GM23338 (cell line): ENCODE measurements at regions not wholly inside any gene's neighbourhood (a gene's known extent, or its start where the extent isn't known, plus 50 kb on each side); places are given as distances from the start of the nearest gene placed in this dataset.

Experiments used
- ATAC-seq: fragments of 200-7000 bp; cut with Tn5 transposase; 3 replicates; pipeline ENCODE4 v1.9.1; 2020
- DNase-seq: peaks from one replicate; pipeline ENCODE4 v3.0.0-alpha.2; 2015; ENCODE audit warnings: low spot score
- H2AFZ ChIP-seq: fragments of 200-600 bp; sonication (generic); 2 replicates; pipeline ENCODE4 v1.8.0; 2016; ENCODE audit warnings: antibody characterized with exemption, mild to moderate bottlenecking, moderate library complexity
- H3F3A ChIP-seq: fragments of 200-600 bp; sonication (generic); replicated peaks from 2 replicates; pipeline ENCODE4 v1.8.0; 2017; ENCODE audit warnings: antibody characterized with exemption, mixed run types, low read depth
- H3K27ac ChIP-seq: fragments of 200-600 bp; sonication (generic); 2 replicates; pipeline ENCODE4 v1.6.1; 2016; ENCODE audit warnings: low read depth
- H3K27me3 ChIP-seq: fragments of 200-600 bp; sonication (generic); 2 replicates; pipeline ENCODE4 v1.8.0; 2016; ENCODE audit warnings: mild to moderate bottlenecking, mixed run types, moderate library complexity; ENCODE audit not compliant: insufficient read depth
- H3K36me3 ChIP-seq: fragments of 200-600 bp; sonication (generic); 2 replicates; pipeline ENCODE4 v1.8.0; 2016; ENCODE audit warnings: mild to moderate bottlenecking; ENCODE audit not compliant: insufficient read depth
- H3K4me1 ChIP-seq: fragments of 200-600 bp; sonication (generic); 2 replicates; pipeline ENCODE4 v1.8.0; 2016; ENCODE audit warnings: mild to moderate bottlenecking, moderate library complexity; ENCODE audit not compliant: insufficient read depth
- H3K4me2 ChIP-seq: fragments of 200-600 bp; sonication (generic); 2 replicates; pipeline ENCODE4 v1.7.1; 2017; ENCODE audit warnings: mixed run types
- H3K4me3 ChIP-seq: fragments of 200-600 bp; sonication (generic); 2 replicates; pipeline ENCODE4 v1.6.1; 2016; ENCODE audit warnings: mixed run types
- H3K79me2 ChIP-seq: fragments of 200-600 bp; sonication (generic); replicated peaks from 2 replicates; pipeline ENCODE4 v1.8.0; 2017; ENCODE audit warnings: mild to moderate bottlenecking; ENCODE audit not compliant: insufficient read depth
- H3K9me2 ChIP-seq: fragments of 200-600 bp; sonication (generic); 2 replicates; pipeline ENCODE4 v1.8.0; 2017; ENCODE audit not compliant: insufficient read depth
- H4K20me1 ChIP-seq: fragments of 200-600 bp; sonication (generic); replicated peaks from 2 replicates; pipeline ENCODE4 v1.8.0; 2017; ENCODE audit warnings: mild to moderate bottlenecking; ENCODE audit not compliant: insufficient read depth
- H3K27ac Mint-ChIP-seq: 2 replicates; pipeline ENCODE4 v1.8.0; 2020; ENCODE audit warnings: inconsistent platforms, mild to moderate bottlenecking, moderate library complexity, mixed read lengths
- H3K27me3 Mint-ChIP-seq: 3 replicates; pipeline ENCODE4 v1.8.0; 2022; ENCODE audit warnings: low read depth, mild to moderate bottlenecking, moderate library complexity, mixed read lengths, inconsistent platforms; ENCODE audit not compliant: insufficient read depth, poor library complexity
- H3K36me3 Mint-ChIP-seq: 3 replicates; pipeline ENCODE4 v1.8.0; 2021; ENCODE audit warnings: low read depth, mild to moderate bottlenecking, inconsistent platforms, moderate library complexity, mixed read lengths
- H3K4me1 Mint-ChIP-seq: 3 replicates; pipeline ENCODE4 v1.8.0; 2020; ENCODE audit warnings: mild to moderate bottlenecking, inconsistent platforms, mixed read lengths
- H3K4me3 Mint-ChIP-seq: 3 replicates; pipeline ENCODE4 v1.8.0; 2021; ENCODE audit warnings: moderate library complexity, mild to moderate bottlenecking, inconsistent platforms, mixed read lengths
- H3K9me3 Mint-ChIP-seq: 3 replicates; pipeline ENCODE4 v1.8.0; 2020; ENCODE audit warnings: moderate library complexity, mild to moderate bottlenecking, inconsistent platforms, mixed read lengths
- CREB1 ChIP-seq: fragments of 250-450 bp; sonication (Bioruptor Pico); IDR thresholded peaks from 2 replicates; pipeline ENCODE4 v1.5.0; 2020; ENCODE audit warnings: low read depth, mild to moderate bottlenecking, moderate library complexity
- EZH2 ChIP-seq: fragments of 200-600 bp; sonication (generic); IDR thresholded peaks from one replicate; pipeline ENCODE4 v1.8.0; 2017; ENCODE audit warnings: antibody characterized with exemption, mild to moderate bottlenecking, low read depth; ENCODE audit not compliant: unreplicated experiment
- EZH2phosphoT487 ChIP-seq: fragments of 200-600 bp; sonication (generic); IDR thresholded peaks from one replicate; pipeline ENCODE4 v1.8.1; 2018; ENCODE audit warnings: antibody characterized with exemption; ENCODE audit not compliant: unreplicated experiment
- JUNB ChIP-seq: IDR thresholded peaks from one replicate; pipeline ENCODE4 v1.6.1; 2016; ENCODE audit warnings: antibody characterized with exemption; ENCODE audit not compliant: unreplicated experiment
- NANOG ChIP-seq: IDR thresholded peaks from 2 replicates; pipeline ENCODE4 v1.6.1; 2016; ENCODE audit warnings: antibody characterized with exemption, borderline replicate concordance
- POLR2AphosphoS5 ChIP-seq: IDR thresholded peaks from 2 replicates; pipeline ENCODE4 v1.6.1; 2016; ENCODE audit warnings: antibody characterized with exemption, low read depth
- STAT1 ChIP-seq: IDR thresholded peaks from one replicate; pipeline ENCODE4 v1.6.1; 2016; ENCODE audit warnings: antibody characterized with exemption; ENCODE audit not compliant: unreplicated experiment
- ZNF114 ChIP-seq: fragments of 250-450 bp; sonication (Bioruptor Pico); IDR thresholded peaks from 2 replicates; pipeline ENCODE4 v1.5.0; 2020; ENCODE audit warnings: mild to moderate bottlenecking, moderate library complexity
- ZNF331 ChIP-seq: fragments of 250-450 bp; sonication (Bioruptor Pico); IDR thresholded peaks from 2 replicates; pipeline ENCODE4 v1.5.0; 2020; ENCODE audit warnings: low read depth, mild to moderate bottlenecking, moderate library complexity
- TF ChIP-seq, protein P1 (sequence below): fragments of 250-450 bp; sonication (Bioruptor Pico); IDR thresholded peaks from 2 replicates; pipeline ENCODE4 v1.5.0; 2020; ENCODE audit warnings: mild to moderate bottlenecking, moderate library complexity
- TF ChIP-seq, protein P2 (sequence below): IDR thresholded peaks from one replicate; pipeline ENCODE4 v1.6.1; 2018; ENCODE audit warnings: antibody characterized with exemption; ENCODE audit not compliant: unreplicated experiment
- TF ChIP-seq, protein P3 (sequence below): IDR thresholded peaks from 2 replicates; pipeline ENCODE4 v1.6.1; 2016; ENCODE audit warnings: antibody characterized with exemption
- TF ChIP-seq, protein P4 (sequence below), 2 experiments: fragments of 200-600 bp in 1 of 2; sonication (generic) in 1 of 2; conservative IDR thresholded peaks; 2 replicates each; pipeline versions ENCODE4 v1.5.1 to v1.6.1; 2016 to 2017; ENCODE audit warnings: antibody characterized with exemption in 2 of 2, low read depth in 2 of 2, mild to moderate bottlenecking in 2 of 2, moderate library complexity in 1 of 2

DNA sequence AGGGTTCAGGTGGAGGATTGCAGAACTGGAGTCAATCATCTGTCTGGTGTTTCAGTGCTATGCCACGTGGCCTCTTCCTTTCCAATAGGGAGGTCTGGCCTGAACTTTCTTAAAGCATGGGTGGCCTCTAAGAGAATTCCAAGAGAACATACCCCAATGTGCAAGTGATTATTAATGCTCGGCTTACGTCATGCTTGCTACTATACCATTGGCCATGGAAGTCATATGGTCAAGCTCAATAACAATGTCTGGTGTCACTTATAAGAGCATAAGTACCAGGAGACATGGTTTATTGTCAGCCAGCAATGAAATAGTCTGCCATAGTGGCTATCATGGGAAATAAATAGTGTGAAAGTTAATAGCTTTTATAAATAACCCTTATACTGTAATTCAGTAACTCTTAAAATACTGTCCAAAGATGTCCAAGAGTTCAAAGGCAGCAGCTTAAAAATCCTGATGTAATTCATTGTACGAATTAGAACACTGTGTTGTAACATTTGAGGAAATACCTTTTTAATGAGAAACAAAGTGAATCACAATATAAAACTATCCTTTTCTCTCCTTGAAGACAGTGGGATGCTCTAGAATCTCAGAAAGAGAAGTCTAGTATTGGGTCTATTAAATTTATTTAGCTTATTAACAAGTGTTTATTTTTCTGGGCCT is 355.4 kb upstream of the PRR16 start:
- H3K27ac Mint-ChIP-seq, result no peak overlapping the region
- no peak for ATAC-seq
- no peak overlapping the region for H3K4me3 Mint-ChIP-seq

More for the DNA sequence above, 355.4 kb upstream of the PRR16 start:
- H3K4me1 Mint-ChIP-seq, result no peaks in the 10 kb centered on the region
- Histone ChIP-seq H3K27me3 (no peaks in the 10 kb centered on the region), H3K79me2 (no peaks in the 10 kb centered on the region), H2AFZ (no peak overlapping the region), H3K4me3 (no peak overlapping the region), H3K4me2 (no peak overlapping the region), H3F3A (no peaks in the 10 kb centered on the region), H3K9me2 (no peaks in the 10 kb centered on the region), H3K4me1 (no peaks in the 10 kb centered on the region), H4K20me1 (no peaks in the 10 kb centered on the region), H3K27ac (no peak overlapping the region), H3K36me3 (no peaks in the 10 kb centered on the region)
- TF ChIP-seq ZNF331 (CRISPR knock-in tag) (no peak), ZNF114 (no peak), STAT1 (no peak), JUNB (no peak), CREB1 (CRISPR knock-in tag) (no peak), EZH2phosphoT487 (no peak), POLR2AphosphoS5 (no peak), EZH2 (no peak), NANOG (no peak)
- TF ChIP-seq, protein P1, sequence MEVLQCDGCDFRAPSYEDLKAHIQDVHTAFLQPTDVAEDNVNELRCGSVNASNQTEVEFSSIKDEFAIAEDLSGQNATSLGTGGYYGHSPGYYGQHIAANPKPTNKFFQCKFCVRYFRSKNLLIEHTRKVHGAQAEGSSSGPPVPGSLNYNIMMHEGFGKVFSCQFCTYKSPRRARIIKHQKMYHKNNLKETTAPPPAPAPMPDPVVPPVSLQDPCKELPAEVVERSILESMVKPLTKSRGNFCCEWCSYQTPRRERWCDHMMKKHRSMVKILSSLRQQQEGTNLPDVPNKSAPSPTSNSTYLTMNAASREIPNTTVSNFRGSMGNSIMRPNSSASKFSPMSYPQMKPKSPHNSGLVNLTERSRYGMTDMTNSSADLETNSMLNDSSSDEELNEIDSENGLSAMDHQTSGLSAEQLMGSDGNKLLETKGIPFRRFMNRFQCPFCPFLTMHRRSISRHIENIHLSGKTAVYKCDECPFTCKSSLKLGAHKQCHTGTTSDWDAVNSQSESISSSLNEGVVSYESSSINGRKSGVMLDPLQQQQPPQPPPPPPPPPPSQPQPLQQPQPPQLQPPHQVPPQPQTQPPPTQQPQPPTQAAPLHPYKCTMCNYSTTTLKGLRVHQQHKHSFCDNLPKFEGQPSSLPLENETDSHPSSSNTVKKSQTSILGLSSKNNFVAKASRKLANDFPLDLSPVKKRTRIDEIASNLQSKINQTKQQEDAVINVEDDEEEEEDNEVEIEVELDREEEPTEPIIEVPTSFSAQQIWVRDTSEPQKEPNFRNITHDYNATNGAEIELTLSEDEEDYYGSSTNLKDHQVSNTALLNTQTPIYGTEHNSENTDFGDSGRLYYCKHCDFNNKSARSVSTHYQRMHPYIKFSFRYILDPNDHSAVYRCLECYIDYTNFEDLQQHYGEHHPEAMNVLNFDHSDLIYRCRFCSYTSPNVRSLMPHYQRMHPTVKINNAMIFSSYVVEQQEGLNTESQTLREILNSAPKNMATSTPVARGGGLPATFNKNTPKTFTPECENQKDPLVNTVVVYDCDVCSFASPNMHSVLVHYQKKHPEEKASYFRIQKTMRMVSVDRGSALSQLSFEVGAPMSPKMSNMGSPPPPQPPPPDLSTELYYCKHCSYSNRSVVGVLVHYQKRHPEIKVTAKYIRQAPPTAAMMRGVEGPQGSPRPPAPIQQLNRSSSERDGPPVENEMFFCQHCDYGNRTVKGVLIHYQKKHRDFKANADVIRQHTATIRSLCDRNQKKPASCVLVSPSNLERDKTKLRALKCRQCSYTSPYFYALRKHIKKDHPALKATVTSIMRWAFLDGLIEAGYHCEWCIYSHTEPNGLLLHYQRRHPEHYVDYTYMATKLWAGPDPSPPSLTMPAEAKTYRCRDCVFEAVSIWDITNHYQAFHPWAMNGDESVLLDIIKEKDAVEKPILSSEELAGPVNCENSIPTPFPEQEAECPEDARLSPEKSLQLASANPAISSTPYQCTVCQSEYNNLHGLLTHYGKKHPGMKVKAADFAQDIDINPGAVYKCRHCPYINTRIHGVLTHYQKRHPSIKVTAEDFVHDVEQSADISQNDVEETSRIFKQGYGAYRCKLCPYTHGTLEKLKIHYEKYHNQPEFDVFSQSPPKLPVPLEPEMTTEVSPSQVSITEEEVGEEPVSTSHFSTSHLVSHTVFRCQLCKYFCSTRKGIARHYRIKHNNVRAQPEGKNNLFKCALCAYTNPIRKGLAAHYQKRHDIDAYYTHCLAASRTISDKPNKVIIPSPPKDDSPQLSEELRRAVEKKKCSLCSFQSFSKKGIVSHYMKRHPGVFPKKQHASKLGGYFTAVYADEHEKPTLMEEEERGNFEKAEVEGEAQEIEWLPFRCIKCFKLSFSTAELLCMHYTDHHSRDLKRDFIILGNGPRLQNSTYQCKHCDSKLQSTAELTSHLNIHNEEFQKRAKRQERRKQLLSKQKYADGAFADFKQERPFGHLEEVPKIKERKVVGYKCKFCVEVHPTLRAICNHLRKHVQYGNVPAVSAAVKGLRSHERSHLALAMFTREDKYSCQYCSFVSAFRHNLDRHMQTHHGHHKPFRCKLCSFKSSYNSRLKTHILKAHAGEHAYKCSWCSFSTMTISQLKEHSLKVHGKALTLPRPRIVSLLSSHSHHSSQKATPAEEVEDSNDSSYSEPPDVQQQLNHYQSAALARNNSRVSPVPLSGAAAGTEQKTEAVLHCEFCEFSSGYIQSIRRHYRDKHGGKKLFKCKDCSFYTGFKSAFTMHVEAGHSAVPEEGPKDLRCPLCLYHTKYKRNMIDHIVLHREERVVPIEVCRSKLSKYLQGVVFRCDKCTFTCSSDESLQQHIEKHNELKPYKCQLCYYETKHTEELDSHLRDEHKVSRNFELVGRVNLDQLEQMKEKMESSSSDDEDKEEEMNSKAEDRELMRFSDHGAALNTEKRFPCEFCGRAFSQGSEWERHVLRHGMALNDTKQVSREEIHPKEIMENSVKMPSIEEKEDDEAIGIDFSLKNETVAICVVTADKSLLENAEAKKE (CRISPR knock-in tag), result no peak
- TF ChIP-seq, protein P2, sequence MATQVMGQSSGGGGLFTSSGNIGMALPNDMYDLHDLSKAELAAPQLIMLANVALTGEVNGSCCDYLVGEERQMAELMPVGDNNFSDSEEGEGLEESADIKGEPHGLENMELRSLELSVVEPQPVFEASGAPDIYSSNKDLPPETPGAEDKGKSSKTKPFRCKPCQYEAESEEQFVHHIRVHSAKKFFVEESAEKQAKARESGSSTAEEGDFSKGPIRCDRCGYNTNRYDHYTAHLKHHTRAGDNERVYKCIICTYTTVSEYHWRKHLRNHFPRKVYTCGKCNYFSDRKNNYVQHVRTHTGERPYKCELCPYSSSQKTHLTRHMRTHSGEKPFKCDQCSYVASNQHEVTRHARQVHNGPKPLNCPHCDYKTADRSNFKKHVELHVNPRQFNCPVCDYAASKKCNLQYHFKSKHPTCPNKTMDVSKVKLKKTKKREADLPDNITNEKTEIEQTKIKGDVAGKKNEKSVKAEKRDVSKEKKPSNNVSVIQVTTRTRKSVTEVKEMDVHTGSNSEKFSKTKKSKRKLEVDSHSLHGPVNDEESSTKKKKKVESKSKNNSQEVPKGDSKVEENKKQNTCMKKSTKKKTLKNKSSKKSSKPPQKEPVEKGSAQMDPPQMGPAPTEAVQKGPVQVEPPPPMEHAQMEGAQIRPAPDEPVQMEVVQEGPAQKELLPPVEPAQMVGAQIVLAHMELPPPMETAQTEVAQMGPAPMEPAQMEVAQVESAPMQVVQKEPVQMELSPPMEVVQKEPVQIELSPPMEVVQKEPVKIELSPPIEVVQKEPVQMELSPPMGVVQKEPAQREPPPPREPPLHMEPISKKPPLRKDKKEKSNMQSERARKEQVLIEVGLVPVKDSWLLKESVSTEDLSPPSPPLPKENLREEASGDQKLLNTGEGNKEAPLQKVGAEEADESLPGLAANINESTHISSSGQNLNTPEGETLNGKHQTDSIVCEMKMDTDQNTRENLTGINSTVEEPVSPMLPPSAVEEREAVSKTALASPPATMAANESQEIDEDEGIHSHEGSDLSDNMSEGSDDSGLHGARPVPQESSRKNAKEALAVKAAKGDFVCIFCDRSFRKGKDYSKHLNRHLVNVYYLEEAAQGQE, result no peak
- TF ChIP-seq, protein P3, sequence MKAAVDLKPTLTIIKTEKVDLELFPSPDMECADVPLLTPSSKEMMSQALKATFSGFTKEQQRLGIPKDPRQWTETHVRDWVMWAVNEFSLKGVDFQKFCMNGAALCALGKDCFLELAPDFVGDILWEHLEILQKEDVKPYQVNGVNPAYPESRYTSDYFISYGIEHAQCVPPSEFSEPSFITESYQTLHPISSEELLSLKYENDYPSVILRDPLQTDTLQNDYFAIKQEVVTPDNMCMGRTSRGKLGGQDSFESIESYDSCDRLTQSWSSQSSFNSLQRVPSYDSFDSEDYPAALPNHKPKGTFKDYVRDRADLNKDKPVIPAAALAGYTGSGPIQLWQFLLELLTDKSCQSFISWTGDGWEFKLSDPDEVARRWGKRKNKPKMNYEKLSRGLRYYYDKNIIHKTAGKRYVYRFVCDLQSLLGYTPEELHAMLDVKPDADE, result no peak
- TF ChIP-seq, protein P4, sequence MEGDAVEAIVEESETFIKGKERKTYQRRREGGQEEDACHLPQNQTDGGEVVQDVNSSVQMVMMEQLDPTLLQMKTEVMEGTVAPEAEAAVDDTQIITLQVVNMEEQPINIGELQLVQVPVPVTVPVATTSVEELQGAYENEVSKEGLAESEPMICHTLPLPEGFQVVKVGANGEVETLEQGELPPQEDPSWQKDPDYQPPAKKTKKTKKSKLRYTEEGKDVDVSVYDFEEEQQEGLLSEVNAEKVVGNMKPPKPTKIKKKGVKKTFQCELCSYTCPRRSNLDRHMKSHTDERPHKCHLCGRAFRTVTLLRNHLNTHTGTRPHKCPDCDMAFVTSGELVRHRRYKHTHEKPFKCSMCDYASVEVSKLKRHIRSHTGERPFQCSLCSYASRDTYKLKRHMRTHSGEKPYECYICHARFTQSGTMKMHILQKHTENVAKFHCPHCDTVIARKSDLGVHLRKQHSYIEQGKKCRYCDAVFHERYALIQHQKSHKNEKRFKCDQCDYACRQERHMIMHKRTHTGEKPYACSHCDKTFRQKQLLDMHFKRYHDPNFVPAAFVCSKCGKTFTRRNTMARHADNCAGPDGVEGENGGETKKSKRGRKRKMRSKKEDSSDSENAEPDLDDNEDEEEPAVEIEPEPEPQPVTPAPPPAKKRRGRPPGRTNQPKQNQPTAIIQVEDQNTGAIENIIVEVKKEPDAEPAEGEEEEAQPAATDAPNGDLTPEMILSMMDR (conservative IDR thresholded peaks at IDR 0.05; ENCODE audit: low read depth in 2 of 2), result no peak
- no peaks in the 10 kb centered on the region for H3K36me3 Mint-ChIP-seq
- peaks cover 1% of the 10 kb centered on the region for H3K27me3 Mint-ChIP-seq
- DNase-seq, result no peak
- peaks cover 1% of the 10 kb centered on the region; the same call in 1 of the 3 replicates for H3K9me3 Mint-ChIP-seq
